ENCODE measurements at regions not wholly inside any gene's neighbourhood (a gene's known extent, or its start where the extent isn't known, plus 50 kb on each side); places are given as distances from the start of the nearest gene placed in this dataset.

DNA sequence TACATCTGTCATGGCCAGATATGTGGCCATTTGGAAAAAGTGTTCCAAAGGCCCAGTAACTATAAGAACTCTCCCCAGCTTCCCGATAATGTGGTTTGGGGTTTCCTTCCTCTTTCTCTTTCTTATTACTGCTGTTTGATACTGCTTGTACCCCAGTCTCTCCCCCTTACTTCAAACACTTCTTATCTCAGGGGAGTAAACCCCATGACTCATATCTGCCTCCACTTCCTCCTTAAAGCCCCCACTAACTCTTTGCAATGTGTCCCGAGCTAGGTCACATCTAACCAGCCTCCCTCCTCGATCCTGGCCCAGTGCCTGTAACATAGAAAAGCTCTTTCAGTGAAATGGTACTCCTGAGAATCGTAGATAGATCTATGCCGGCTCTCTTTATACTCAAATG is 82.4 kb upstream of the STARD13 start:
- DNase-seq (ENCODE audit: low read depth), result no peak
- H3K27me3 ChIP-seq (ENCODE audit: insufficient read depth, low read length), result no peaks in the 10 kb centered on the region
- H3K36me3 ChIP-seq (ENCODE audit: insufficient read depth, low read length), result no peaks in the 10 kb centered on the region
- H3K4me1 ChIP-seq (ENCODE audit: insufficient read depth, low read length), result no peaks in the 10 kb centered on the region
- Mint-ChIP-seq H3K4me3 (ENCODE audit: unreplicated experiment) (no peak overlapping the region), H3K36me3 (ENCODE audit: low read depth, unreplicated experiment) (peaks cover 2% of the 10 kb centered on the region), H3K4me1 (ENCODE audit: low read depth, unreplicated experiment) (no peaks in the 10 kb centered on the region), H3K27me3 (ENCODE audit: low read depth, unreplicated experiment) (no peaks in the 10 kb centered on the region), H3K27ac (ENCODE audit: unreplicated experiment) (no peak overlapping the region), H3K9me3 (ENCODE audit: unreplicated experiment) (peaks cover 7% of the 10 kb centered on the region)
- no peaks in the 10 kb centered on the region for H3K9me3 ChIP-seq (ENCODE audit: insufficient read depth, low read depth, low read length)
- no peaks in the 10 kb centered on the region for H4K20me1 ChIP-seq (ENCODE audit: insufficient read depth, low read length)
- H3K79me2 ChIP-seq (ENCODE audit: insufficient read depth, low read length), result no peaks in the 10 kb centered on the region
- H3K9ac ChIP-seq (ENCODE audit: low read length), result no peak overlapping the region
- FAIRE-seq, result no peak
- H3K4me3 ChIP-seq (ENCODE audit: insufficient read depth, low read depth, low read length), result no peak overlapping the region
- no peak overlapping the region for H3K27ac ChIP-seq (ENCODE audit: low read depth, low read length)
- no peak overlapping the region for H3K4me2 ChIP-seq (ENCODE audit: low read length)
- TF ChIP-seq CTCF (IDR thresholded peaks at IDR 0.05; ENCODE audit: insufficient read depth, low read depth, low read length) (no peak), EZH2 (IDR thresholded peaks at IDR 0.05; ENCODE audit: insufficient read depth, low read length) (no peak)
- H2AFZ ChIP-seq (ENCODE audit: low read depth, low read length), result no peak overlapping the region

DNA sequence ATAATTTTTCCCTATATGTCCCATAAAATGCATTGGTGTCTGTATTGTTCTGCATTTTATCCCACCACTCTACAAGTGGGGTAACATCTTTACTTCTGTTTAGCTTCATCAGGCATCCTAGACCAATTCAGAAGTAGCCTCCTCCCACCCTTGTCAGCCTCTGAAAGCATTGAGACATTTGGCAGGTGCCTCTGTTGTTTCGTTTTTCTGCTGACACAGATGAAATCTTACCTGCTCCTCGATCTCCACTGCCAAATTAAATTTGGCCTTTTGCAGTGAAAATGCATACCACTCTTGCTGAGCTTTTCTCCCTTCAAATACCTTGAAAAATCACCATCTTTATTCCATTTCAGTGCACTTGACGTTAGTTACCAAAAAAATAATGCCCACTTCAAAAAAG is 83.5 kb upstream of the STARD13 start:
- no peak overlapping the region for H2AFZ ChIP-seq (ENCODE audit: low read depth, low read length)
- H3K4me3 Mint-ChIP-seq (ENCODE audit: unreplicated experiment), result no peak overlapping the region
- no peaks in the 10 kb centered on the region for H4K20me1 ChIP-seq (ENCODE audit: insufficient read depth, low read length)
- FAIRE-seq (no peak), DNase-seq (ENCODE audit: low read depth) (no peak)
- H3K36me3 ChIP-seq (ENCODE audit: insufficient read depth, low read length), result no peaks in the 10 kb centered on the region
- no peaks in the 10 kb centered on the region for H3K36me3 Mint-ChIP-seq (ENCODE audit: low read depth, unreplicated experiment)
- TF ChIP-seq EZH2 (IDR thresholded peaks at IDR 0.05; ENCODE audit: insufficient read depth, low read length), result no peak
- TF ChIP-seq CTCF (IDR thresholded peaks at IDR 0.05; ENCODE audit: insufficient read depth, low read depth, low read length), result no peak
- H3K4me2 ChIP-seq (ENCODE audit: low read length), result no peak overlapping the region
- no peaks in the 10 kb centered on the region for H3K9me3 ChIP-seq (ENCODE audit: insufficient read depth, low read depth, low read length)
- H3K27me3 ChIP-seq (ENCODE audit: insufficient read depth, low read length), result no peaks in the 10 kb centered on the region
- H3K4me1 ChIP-seq (ENCODE audit: insufficient read depth, low read length), result no peaks in the 10 kb centered on the region
- no peak overlapping the region for H3K27ac ChIP-seq (ENCODE audit: low read depth, low read length)
- no peak overlapping the region for H3K9ac ChIP-seq (ENCODE audit: low read length)
- no peak overlapping the region for H3K27ac Mint-ChIP-seq (ENCODE audit: unreplicated experiment)
- no peaks in the 10 kb centered on the region for H3K27me3 Mint-ChIP-seq (ENCODE audit: low read depth, unreplicated experiment)
- no peaks in the 10 kb centered on the region for H3K9me3 Mint-ChIP-seq (ENCODE audit: unreplicated experiment)
- no peaks in the 10 kb centered on the region for H3K79me2 ChIP-seq (ENCODE audit: insufficient read depth, low read length)
- no peak overlapping the region for H3K4me3 ChIP-seq (ENCODE audit: insufficient read depth, low read depth, low read length)
- no peaks in the 10 kb centered on the region for H3K4me1 Mint-ChIP-seq (ENCODE audit: low read depth, unreplicated experiment)

DNA sequence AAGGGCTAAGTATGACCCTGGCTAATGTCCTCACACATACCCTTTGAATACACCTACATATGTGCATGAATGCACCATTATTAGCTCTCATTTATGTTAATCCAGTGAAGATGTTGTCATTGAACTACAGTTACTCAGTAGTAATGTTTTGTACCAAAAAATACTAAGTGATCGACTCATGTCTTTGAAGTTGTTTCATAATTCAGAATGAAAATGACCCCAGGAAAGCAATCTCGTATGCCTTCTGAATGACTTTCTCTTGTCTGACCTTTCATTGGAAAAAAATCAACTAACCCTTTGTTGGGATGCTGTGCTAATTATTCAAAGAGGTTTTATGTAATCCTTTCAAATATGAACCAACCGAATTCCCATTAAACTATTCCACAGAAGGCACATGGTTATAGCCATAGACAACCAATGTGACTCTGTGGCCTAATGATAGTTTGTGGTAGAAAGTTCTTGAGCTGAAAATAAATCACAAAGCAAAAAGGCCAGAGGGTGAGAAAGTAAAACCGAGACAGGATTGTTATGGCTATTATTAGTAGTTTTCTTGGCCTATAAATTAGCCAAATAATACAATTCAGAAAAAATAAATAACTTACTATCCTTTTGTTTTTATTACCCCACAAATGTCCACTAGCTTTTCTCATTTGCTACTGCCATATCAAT is 86.8 kb upstream of the STARD13 start:
- H3K27me3 ChIP-seq (ENCODE audit: insufficient read depth, low read length), result no peaks in the 10 kb centered on the region
- Mint-ChIP-seq H3K27me3 (ENCODE audit: low read depth, unreplicated experiment) (no peaks in the 10 kb centered on the region), H3K4me3 (ENCODE audit: unreplicated experiment) (no peak overlapping the region), H3K4me1 (ENCODE audit: low read depth, unreplicated experiment) (no peaks in the 10 kb centered on the region), H3K27ac (ENCODE audit: unreplicated experiment) (no peak overlapping the region), H3K36me3 (ENCODE audit: low read depth, unreplicated experiment) (no peaks in the 10 kb centered on the region), H3K9me3 (ENCODE audit: unreplicated experiment) (peaks cover 3% of the 10 kb centered on the region)
- no peaks in the 10 kb centered on the region for H3K79me2 ChIP-seq (ENCODE audit: insufficient read depth, low read length)
- no peak for TF ChIP-seq CTCF (IDR thresholded peaks at IDR 0.05; ENCODE audit: insufficient read depth, low read depth, low read length)
- TF ChIP-seq EZH2 (IDR thresholded peaks at IDR 0.05; ENCODE audit: insufficient read depth, low read length), result no peak
- H3K9ac ChIP-seq (ENCODE audit: low read length), result no peak overlapping the region
- H3K4me2 ChIP-seq (ENCODE audit: low read length), result no peak overlapping the region
- no peaks in the 10 kb centered on the region for H3K36me3 ChIP-seq (ENCODE audit: insufficient read depth, low read length)
- DNase-seq (ENCODE audit: low read depth) (no peak), FAIRE-seq (no peak)
- no peak overlapping the region for H3K4me3 ChIP-seq (ENCODE audit: insufficient read depth, low read depth, low read length)
- no peaks in the 10 kb centered on the region for H4K20me1 ChIP-seq (ENCODE audit: insufficient read depth, low read length)
- no peaks in the 10 kb centered on the region for H3K4me1 ChIP-seq (ENCODE audit: insufficient read depth, low read length)
- no peak overlapping the region for H3K27ac ChIP-seq (ENCODE audit: low read depth, low read length)
- no peaks in the 10 kb centered on the region for H3K9me3 ChIP-seq (ENCODE audit: insufficient read depth, low read depth, low read length)
- no peak overlapping the region for H2AFZ ChIP-seq (ENCODE audit: low read depth, low read length)
